Cerebellar nuclear complex (tissue), 1 donor: ENCODE measurements at regions not wholly inside any gene's neighbourhood (a gene's known extent, or its start where the extent isn't known, plus 50 kb on each side); places are given as distances from the start of the nearest gene placed in this dataset.
"Not testable (repeated sequence)": the region's sequence is repeated elsewhere in the genome, so short reads cannot be mapped to it uniquely, and the experiment has no call there.

ENCODE experiments used
- DNase-seq, 2 experiments: peaks; one replicate each; lab custom pipeline; 2025; lab: John Stamatoyannopoulos, UW

DNA sequence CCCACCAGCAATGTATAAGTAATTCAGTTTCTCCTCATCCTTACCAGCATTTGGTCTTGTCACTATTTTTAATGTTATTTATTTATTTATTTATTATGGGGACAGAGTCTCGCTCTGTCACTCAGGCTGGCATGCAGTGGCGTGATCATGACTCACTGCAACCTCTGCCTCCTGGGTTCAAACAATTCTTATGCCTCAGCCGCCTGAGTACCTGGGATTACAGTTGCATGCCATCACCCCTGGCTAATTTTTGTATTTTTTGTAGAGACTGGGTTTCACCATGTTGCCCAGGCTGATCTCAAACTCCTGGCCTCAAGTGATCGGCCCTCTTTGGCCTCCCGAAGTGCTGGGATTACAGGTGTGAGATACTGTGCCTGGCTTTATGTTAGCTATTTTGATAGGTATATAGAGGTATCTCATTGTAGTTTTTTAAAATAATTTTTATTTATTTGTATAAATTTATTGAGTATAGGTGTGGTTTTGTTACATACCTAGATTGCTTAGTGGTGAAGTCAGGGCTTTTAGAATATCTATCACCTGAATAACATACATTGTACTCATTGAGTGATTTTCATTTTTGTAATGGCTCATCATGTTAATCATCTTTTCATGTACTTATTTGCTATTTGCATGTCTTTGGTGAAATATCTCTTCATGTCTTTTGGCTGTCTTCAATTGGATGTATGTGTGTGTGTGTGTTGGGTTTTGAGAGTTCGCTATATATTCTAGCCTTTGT lies 53.3 kb downstream of the TANC2 start:
- no peak for DNase-seq

DNA sequence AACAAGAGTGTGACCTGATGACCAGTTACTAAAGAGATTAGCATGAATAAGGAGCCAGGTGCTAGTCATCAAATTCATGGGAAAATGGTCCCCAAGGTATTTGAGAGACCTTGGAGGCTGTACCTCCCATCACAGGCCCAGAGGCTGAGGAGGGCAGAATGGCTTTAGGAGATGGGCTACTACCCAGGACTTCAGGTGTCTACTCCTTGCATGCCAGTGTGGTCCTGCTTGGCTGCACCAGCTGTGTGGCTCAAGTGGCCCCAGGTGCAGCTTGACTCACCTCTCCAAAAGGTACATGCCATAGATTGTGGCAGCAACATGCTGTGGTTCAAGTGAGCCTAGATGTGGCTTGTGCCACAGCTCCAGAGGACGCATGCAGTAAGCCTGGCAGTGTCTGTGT lies 56.5 kb downstream of the TANC2 start:
- no peak for DNase-seq

DNA sequence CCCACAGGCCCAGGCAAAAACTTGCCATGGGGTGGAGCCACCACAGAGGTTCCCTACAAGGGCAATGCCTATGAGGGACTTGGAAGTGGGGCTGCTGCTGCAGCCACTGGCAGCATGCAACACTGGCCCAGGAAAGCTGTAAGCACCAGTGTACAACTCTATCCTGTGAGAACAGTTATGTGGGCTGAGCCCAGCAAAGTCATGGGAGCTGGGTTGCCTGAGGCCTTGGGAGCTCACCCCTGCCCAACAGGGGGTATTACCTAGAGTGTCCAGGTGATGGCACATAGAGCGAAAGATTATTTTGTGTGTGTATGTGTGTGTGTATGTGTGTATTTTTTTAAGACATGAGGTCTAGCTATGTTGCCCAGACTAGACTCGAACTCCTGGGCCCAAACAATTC lies 57.0 kb downstream of the TANC2 start:
- no peak for DNase-seq

DNA sequence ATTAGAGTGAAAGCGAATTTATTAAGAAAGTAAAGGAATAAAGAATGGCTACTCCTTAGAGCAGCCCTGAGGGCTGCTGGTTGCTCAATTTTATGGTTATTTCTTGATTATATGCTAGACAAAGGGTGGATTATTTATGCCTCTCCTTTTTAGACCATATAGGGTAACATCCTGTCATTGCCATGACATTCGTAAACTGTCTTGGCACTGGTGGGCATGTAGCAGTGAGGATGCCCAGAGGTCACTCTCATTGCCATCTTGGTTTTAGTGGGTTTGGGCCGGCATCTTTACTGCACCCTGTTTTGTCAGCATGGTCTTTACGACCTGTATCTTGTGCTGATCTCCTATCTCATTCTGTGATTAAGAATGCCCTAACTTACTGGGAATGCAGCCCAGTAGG lies 58.2 kb downstream of the TANC2 start:
- DNase-seq: no peak

DNA sequence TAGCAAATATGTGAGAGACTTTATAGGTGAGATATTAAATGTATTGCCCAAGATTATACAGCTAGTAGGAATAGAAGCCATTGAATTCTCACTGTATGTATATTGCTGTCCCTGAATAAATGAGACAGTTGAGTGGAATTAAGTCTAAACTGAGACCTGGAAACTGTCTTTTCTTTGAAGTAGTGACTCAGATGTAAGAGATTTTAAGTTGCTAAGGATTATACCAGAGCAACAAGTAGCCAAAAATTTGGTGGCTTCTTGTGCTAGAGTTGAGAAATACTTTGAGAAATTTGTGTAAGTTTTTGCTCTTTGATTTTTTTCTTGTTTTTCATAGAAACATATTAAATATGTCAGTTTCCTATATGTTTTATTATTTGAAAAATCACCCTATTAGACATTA lies 58.7 kb downstream of the TANC2 start:
- no peak for DNase-seq

DNA sequence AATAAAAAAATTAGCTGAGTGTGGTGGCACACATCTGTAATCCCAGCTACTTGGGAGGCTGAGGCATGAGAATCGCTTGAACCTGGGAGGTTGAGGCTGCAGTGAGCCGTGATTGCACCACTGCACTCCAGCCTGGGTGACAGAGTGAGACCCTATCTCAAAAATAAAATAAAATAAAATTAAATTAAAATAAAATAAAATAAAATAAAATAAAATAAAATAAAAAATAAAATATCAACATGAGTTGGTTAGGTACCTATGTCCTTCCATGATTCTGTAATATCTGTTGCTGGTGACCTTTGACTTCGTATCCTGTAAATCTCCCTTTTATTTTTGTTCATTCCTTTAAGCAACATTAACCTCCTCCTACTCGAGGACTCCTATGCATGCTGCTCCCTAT lies 59.6 kb downstream of the TANC2 start:
- not testable (repeated sequence) for DNase-seq

DNA sequence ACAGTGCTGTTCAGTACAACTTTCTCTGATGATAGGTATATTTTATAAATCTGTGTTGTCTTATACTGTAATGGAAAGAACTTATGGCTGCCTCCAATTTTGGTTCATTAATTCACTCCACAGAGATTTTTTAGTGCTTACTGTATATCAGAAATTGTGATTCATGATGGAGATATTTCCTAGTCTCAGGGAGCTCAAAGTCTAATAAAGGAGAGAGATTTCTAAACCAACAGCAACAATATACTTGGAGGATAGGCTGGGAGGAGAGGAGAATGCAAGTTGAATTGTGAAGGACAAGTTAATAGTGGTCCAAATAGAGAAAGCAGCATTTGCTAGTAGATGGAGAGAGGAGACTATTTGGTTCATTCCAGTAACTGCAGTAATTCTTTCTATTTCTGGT lies 63.5 kb downstream of the TANC2 start:
- no peak for DNase-seq

DNA sequence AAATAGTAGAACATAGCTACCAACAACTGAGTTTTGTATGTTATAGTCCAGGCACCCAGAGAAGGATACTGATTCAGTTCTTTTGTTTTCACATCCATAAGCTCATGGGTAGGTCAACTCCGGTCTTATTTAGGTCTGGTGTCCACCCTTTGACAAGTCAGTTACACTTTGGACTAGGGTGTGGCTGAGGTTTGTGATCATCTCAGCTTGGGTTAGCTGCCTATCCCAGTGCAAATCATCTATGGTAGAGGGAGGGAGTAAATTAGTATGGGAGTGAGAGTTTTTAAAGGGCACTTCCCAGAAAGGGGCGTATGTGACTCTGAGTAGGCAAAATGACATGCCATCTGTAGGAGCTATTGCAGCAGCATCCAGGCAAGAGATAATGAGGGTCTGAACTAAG lies 66.1 kb downstream of the TANC2 start:
- DNase-seq: no peak

DNA sequence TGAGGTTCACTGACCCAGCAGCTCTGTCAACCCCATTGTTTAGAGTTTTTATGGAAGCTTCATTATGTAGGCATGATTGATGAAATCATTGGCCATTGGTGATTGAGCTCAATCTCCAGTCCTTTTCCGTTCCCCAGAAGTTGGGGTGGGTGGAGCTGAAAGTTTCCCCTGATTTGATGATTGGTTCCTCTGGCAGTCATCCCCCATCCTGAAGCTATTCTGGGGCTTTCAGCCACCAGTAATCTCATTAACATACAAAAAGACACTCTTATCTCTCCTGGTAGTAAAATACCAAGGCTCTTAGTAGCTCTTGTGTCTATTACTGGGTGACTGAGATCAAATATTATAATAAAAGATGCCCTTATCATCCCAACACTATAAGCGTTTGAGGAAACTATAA lies 67.1 kb downstream of the TANC2 start:
- DNase-seq: no peak

DNA sequence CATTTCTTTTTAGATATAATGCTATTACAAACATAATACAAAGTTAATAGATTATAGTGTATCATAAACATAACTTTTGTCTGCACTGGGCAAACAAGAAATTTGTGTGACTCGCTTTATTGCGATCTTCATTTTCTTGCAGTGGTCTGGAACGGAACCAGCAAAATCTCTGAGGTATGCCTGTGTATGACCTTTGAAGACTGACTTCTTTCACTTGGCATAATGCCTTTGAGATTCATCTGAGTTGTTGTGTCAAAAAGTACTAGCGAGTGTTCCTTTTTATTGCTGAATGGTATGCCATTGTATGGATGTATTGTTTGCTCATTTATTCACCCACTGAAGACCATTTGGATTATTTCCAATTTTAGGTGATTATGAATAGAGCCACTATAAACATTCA lies 69.2 kb downstream of the TANC2 start:
- no peak for DNase-seq

DNA sequence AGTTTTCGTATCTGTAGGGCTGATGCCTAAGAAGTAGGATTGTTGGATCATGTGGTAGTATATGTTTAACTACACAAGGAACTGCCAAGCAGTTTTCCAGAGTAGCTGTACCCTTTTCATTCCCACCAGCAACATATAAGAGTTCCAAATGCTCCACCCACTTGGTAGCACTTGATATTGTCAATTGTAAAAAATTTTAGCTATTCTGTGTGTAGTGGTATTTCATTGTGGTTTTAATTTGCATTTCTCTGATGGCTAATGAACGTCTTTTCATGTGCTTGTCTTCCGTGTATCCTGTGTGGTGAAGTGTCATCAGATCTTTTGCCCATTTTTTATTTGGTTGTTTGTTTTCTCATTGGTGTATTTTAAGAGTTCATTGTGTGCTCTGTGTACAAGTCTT lies 69.7 kb downstream of the TANC2 start:
- no peak for DNase-seq

DNA sequence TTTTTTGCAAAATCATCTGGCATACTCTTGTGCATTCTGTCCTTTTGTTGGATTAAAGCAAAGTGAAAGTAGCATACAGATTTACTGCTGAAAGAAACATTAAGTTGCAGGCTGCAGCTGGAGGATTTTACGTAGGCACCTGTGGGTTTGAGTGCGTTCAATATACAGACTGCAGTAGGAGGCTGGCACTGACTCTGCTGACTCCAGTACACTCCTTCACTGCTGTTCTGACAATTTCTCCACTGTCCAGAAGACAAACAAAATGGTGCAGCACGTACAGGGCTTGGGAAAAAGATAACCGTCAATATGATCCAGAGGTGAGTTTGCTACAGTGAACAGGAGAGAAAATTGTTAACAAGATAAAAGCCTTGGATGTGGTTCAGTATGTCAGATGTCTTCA lies 73.3 kb downstream of the TANC2 start:
- no peak for DNase-seq

DNA sequence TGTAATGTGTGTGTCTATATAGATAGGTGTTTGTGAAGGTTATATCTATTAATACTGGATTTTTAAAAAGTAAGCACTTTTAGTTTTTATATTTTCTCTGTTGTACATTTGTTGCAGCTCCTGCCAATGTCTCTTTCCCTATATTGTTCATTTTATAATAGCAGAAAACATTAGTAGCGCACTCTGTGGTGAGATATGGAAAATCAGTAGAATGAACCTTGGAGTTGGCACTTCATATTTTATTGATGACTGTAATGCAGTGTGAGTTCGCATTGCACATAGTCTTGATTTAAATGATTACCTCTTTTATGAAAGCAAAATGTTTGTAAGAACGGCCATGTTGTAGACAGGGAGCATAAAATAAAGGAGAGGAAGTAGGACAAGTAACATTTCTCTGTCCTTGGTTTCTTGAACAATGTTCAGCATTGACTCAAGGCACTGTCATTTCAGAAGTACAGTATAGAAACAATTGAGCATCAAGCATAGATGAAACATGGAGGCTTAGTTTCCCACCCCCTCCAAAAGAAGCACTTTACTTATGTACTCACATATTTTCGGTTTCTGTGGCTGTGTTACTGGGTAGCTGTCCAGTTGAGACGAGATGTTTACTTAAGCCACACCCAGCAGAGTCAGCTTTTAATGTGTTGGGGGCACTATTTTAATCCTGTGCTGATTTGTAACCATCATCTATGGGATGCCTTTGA lies 74.0 kb downstream of the TANC2 start:
- no peak for DNase-seq

DNA sequence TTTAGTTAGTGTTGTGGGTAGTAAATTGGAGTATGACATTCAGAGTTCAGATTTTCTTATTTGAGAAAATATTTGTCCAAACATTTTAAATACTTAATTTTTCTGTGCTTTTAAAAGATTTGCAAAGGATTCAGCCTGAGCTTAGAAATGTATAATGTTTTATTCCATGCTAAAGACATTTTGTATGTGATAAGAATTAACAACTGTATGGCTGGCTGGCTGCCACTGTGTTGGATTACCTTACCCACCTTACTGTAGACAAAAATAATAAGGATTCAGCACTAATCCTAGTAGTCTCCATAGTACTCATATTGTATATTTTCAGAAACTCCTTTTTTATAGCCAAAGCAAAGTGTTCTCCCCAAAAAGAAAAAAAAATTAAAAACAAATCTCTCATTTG lies 74.8 kb downstream of the TANC2 start:
- DNase-seq: no peak

DNA sequence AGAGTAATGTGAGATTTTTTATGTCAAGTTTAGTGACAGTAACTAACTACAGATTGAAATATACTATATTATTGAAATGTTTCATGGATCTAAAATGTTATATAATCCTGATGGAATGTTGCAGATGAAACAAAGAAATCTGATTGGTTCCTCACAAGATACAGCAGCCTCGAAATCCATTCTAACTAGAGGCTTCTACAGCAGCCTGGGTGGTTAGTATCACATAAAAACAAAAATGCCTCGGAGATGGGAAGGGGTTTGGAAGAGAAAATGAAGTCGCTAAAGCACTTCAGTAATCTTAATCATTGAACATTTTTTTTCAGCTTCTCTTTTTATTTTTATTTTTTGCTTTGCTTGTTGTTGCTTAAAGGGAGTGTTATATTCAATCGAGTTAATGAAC lies 75.2 kb downstream of the TANC2 start:
- no peak for DNase-seq

DNA sequence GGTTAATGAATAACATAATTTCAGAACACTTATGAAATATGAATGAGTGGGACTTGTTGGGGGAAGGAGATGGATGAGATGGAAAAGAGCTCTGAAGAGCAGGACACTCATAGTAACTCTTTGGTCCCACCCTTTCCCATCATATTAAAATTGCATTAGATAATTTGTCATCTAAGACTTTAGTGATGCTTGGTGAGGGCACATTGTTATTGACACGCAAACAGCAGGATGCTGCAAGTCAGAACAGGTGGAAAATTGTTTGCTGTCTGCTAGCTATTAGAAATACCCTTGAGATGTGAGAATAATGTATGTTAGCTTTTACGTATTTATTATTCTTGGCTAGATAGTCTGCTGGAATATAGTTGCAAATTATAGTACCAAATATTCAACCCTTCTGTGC lies 75.7 kb downstream of the TANC2 start:
- DNase-seq: no peak

DNA sequence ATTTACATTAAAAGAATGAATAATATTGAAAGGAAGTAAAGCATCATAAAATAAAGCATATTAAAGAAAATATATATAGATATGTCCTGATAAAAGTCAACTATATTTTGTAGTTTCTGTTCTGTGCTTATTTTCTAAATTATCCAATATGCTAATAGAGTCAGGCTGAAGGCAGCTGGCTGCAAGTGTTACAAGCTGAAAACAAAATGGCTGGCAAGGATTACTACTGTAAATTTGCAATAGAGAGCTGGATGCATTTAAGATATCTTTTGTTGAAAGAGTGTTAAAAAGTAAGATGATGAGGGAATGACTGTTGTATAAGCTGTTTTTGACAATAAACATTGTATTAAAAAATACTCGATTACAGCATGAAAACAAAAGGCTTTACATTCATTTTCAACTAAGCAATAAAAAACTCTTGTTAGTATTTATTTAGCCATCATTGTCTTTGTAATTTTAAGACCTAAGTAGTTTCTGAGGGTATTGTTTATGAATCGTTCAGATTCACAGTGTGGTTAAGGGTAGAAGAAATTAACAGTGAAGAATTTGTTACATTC lies 76.3 kb downstream of the TANC2 start:
- no peak for DNase-seq

DNA sequence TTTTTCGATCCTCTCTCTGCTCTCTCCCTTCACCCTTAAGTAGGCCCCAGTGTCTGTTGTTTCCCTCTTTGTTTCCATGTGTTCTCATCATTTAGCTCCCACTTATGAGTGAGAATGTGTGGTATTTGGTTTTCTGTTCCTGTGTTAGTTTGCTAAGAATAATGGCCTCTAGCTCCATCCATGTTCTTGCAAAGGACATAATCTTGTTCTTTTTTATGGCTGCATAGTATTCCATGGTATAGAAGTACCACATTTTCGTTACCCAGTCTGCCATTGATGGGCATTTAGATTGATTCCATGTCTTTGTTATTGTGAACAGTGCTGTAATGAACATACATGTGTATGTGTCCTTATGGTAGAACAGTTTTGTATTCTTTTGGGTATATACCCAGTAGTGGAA lies 91.5 kb downstream of the TANC2 start:
- DNase-seq: not testable (repeated sequence)

DNA sequence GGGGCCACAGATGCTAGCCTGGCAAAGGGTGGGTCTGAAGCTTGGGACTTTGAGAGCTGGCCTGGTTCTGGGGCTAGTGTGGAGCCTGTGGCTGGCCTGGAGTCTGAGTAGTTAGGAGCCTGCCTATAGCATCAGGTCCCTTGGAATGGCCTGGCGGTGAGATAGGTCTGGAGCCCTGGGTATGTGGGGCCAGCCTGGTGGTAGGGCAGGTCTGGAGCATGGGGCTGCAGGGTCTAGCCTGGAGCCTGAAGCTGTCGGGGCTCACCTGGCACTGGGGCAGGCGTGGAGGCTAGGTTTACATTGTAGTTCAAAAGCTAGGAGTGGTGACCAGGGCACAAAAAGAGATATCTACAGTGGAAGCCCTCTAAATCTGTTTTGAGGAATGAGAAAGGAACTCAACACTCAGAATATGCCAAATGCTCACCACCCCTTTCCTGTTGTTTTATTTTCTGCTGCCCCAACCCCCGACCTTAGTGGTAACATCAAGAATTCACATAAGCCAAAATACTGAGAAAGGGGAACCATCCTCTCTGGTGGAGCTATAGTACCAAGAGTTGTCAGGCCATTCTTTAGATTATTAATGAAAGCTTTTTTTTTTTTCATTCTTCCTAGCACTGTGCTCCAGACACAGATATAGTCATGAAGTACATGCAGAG lies 100.3 kb downstream of the TANC2 start:
- DNase-seq: no peak

DNA sequence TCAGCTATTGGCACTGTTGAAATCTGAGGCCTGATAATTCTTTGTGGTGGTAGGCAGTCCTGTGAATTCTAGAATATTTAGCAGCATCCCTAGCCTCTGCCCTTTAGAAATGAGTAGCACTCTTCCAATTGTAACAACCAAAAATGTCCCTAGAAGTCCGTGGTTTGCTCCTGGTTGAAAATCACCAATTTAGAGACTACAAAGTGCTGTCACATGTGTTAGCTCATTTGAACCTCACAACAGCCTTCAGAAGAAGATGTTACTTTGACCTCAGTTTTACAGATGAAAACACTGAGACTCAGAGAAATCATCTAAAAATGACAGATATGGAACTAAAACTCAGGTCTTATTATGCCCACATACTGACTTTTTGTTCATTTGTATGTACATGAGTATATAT lies 103.2 kb downstream of the TANC2 start:
- no peak for DNase-seq

DNA sequence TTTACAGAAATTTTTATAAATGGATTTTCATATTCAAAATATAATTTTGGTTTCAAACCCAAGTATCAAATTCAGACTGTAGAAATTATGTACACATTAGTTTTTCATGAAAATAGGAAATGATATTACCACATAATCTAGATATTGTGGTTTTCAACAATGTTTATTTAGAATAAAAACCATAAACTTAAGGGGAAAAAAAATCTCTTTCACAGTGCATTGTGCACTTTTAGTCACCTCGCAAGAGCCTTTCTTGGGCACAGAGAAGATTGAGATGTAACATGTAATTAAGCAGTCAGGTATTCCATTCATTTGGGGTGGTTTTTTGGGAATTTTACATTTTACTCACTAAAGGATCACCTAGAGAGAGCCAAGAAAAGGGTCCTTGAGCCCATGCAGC lies 104.0 kb downstream of the TANC2 start:
- no peak for DNase-seq

DNA sequence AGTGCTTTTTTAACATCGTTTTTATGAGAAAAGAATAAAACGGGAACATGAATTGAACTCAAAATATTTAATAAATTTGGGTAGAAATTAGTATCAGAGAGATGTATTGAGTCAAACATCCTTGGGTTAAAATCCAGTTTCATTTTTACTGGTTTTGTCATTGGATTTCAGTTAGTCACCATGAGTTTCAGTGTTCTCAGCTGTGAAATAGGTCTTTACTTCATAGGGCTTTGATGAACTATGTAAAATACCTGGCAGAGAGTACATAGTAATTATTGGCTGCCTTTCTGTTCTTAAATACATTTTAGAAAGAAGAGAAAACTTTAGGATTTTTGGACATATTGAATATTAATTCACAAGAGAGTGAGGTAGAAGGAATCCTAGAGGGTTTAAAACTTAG lies 105.8 kb downstream of the TANC2 start:
- no peak for DNase-seq

DNA sequence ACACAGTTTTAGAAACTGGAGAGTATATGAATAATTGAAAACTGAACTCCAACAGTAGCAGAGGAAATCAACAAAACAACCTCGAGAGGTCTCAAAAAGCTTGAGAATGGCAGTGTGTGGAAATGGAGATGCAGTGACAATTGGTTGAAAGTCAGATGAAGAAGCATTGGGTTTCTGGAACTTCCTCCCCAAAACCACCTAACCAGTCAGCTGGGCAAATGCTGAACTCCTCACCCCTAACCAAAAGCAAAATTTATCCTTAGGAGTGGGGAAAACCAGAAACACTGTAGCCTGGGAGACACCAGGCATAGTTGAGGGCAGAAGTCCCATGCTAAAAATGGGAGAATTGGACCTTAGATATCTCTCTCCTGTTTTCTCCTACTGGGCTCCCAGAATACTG lies 109.9 kb downstream of the TANC2 start:
- no peak for DNase-seq
